GM19240 (cell line): ENCODE measurements at regions not wholly inside any gene's neighbourhood (a gene's known extent, or its start where the extent isn't known, plus 50 kb on each side); places are given as distances from the start of the nearest gene placed in this dataset.
A peak's percentile ranks its signal among the peaks of the same experiment; 100 is the strongest.

ENCODE experiments used
- DNase-seq: peaks from one replicate; pipeline ENCODE4 v3.0.0; 2011; ENCODE audit warnings: low spot score; ENCODE audit not compliant: insufficient read length

- DNase-seq: no peak
These were observed 50.3 kb downstream of the BMAL2 start for GRCh38 chr12:27382924-27383323.

- peak; percentile 51 for DNase-seq
These were observed 51.0 kb downstream of the BMAL2 start for GRCh38 chr12:27383429-27384260.

GRCh38 chr12:27384261-27384590, 51.6 kb downstream of the BMAL2 start:
- DNase-seq: no peak

- DNase-seq: no peak
These were observed 53.3 kb downstream of the BMAL2 start for GRCh38 chr12:27385766-27386564.

GRCh38 chr12:27387473-27387872, 54.8 kb downstream of the BMAL2 start:
- DNase-seq: no peak

GRCh38 chr12:27388650-27389049, 56.0 kb downstream of the BMAL2 start:
- DNase-seq: no peak

GRCh38 chr12:27394676-27395075, 51.9 kb upstream of the SMCO2 start:
- DNase-seq: no peak

GRCh38 chr12:27396216-27396815, 50.2 kb upstream of the SMCO2 start:
- DNase-seq: no peak
